ENCODE measurements at regions not wholly inside any gene's neighbourhood (a gene's known extent, or its start where the extent isn't known, plus 50 kb on each side); places are given as distances from the start of the nearest gene placed in this dataset.

GRCh38 chr2:24439971-24440340 is 51.1 kb upstream of the NCOA1 start:
- Histone ChIP-seq H3K27me3 (no peaks in the 10 kb centered on the region), H3K4me3 (no peak overlapping the region), H3K27ac (no peak overlapping the region), H3K9me3 (no peaks in the 10 kb centered on the region), H3K4me1 (peaks cover 20% of the 10 kb centered on the region), H3K36me3 (no peaks in the 10 kb centered on the region)
- WGBS, result 92% methylated on average over 3 of the region's 3 CpGs
- DNase-seq (ENCODE audit: low spot score in 2 of 2), result no peak
- TF ChIP-seq, protein P1, sequence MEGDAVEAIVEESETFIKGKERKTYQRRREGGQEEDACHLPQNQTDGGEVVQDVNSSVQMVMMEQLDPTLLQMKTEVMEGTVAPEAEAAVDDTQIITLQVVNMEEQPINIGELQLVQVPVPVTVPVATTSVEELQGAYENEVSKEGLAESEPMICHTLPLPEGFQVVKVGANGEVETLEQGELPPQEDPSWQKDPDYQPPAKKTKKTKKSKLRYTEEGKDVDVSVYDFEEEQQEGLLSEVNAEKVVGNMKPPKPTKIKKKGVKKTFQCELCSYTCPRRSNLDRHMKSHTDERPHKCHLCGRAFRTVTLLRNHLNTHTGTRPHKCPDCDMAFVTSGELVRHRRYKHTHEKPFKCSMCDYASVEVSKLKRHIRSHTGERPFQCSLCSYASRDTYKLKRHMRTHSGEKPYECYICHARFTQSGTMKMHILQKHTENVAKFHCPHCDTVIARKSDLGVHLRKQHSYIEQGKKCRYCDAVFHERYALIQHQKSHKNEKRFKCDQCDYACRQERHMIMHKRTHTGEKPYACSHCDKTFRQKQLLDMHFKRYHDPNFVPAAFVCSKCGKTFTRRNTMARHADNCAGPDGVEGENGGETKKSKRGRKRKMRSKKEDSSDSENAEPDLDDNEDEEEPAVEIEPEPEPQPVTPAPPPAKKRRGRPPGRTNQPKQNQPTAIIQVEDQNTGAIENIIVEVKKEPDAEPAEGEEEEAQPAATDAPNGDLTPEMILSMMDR (IDR thresholded peaks at IDR 0.05), result no peak
- TF ChIP-seq POLR2A (IDR thresholded peaks at IDR 0.05), result no peak
- TF ChIP-seq EP300 (IDR thresholded peaks at IDR 0.05), result no peak
- no peak for TF ChIP-seq POLR2AphosphoS5 (IDR thresholded peaks at IDR 0.05)

DNA sequence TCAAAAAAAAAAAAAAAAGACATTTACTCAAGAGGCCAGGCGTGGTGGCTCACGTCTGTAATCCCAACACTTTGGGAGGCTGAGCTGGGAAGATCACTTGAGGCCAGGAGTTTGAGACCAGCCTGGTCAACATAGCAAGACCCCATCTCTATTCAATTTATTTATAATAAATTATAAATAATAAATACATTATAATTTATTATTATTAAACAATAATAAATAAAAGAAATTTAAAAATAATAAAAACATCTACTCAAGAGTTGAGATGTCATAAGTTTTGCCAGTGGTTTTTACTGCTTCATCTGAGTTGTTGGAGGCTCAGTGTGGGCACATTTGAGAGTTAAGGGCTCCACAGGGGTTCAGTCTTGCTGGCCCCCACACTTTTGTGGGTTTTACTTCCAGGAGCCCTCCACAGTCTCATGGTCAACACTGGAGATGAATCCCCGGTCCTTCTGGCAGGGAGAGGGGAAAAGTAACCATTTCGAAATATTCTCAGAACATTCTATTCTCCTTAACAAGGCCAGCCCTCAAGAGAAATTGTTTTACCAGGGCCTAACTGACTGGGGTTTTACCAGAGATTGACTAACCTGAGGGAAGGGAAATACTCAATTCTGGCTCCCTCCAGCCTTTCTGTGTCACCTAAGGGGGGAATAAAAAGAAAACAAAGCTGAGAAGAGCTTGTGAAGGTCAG is 51.6 kb upstream of the NCOA1 start:
- Histone ChIP-seq H3K4me3 (no peak overlapping the region), H3K9me3 (no peaks in the 10 kb centered on the region), H3K4me1 (peaks cover 23% of the 10 kb centered on the region), H3K27me3 (no peaks in the 10 kb centered on the region), H3K27ac (no peak overlapping the region), H3K36me3 (no peaks in the 10 kb centered on the region)
- 88% methylated on average over 4 of the region's 4 CpGs for WGBS
- no peak for TF ChIP-seq POLR2A (IDR thresholded peaks at IDR 0.05)
- no peak for TF ChIP-seq EP300 (IDR thresholded peaks at IDR 0.05)
- TF ChIP-seq, protein P1 (IDR thresholded peaks at IDR 0.05), result no peak
- no peak for TF ChIP-seq POLR2AphosphoS5 (IDR thresholded peaks at IDR 0.05)
- no peak for DNase-seq (ENCODE audit: low spot score in 2 of 2)

DNA sequence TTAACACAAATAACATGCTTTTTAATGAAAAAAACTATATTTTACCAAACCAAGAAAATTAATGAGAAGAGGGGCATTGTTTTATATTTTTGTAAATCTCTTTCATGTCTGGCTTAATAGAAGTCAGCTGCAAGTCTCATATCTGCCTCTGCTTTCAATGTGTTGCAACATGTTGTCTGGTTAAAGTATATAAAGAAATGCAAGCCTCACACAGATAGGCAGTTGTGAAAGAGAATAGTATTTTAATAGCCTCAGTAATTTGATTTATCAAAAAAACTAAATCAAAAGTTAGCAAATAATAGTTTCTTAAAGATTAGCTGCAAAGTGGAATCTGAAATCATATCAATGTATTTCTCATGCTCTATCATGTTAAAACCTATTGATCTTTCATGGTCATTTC is 52.9 kb upstream of the NCOA1 start:
- DNase-seq (ENCODE audit: low spot score in 2 of 2), result no peak
- no peak overlapping the region for H3K27ac ChIP-seq
- no peaks in the 10 kb centered on the region for H3K27me3 ChIP-seq
- no peak overlapping the region for H3K4me3 ChIP-seq
- H3K9me3 ChIP-seq, result no peaks in the 10 kb centered on the region
- H3K4me1 ChIP-seq, result peaks cover 24% of the 10 kb centered on the region
- H3K36me3 ChIP-seq, result no peaks in the 10 kb centered on the region
- TF ChIP-seq EP300 (IDR thresholded peaks at IDR 0.05) (no peak), POLR2AphosphoS5 (IDR thresholded peaks at IDR 0.05) (no peak), POLR2A (IDR thresholded peaks at IDR 0.05) (no peak)
- TF ChIP-seq, protein P1 (IDR thresholded peaks at IDR 0.05), result no peak

GRCh38 chr2:24435391-24436316 is 55.4 kb upstream of the NCOA1 start:
- no peaks in the 10 kb centered on the region for H3K36me3 ChIP-seq
- no peaks in the 10 kb centered on the region for H3K27me3 ChIP-seq
- peak overlapping the region; percentile 8 for H3K4me3 ChIP-seq
- H3K9me3 ChIP-seq, result no peaks in the 10 kb centered on the region
- TF ChIP-seq EP300 (IDR thresholded peaks at IDR 0.05) (no peak), POLR2AphosphoS5 (IDR thresholded peaks at IDR 0.05) (no peak), POLR2A (IDR thresholded peaks at IDR 0.05) (no peak)
- TF ChIP-seq, protein P1 (IDR thresholded peaks at IDR 0.05), result no peak
- WGBS, result 42% methylated on average over 13 of the region's 13 CpGs
- peaks cover 26% of the 10 kb centered on the region for H3K4me1 ChIP-seq
- H3K27ac ChIP-seq, result peak overlapping the region; percentile 61
- peak in 1 of 2 donors; percentile 74 for DNase-seq (ENCODE audit: low spot score in 2 of 2)

- H3K27ac ChIP-seq, result peak overlapping the region; percentile 61
- no peaks in the 10 kb centered on the region for H3K27me3 ChIP-seq
- 100% methylated on average over 1 of the region's 1 CpG for WGBS
Observed at GRCh38 chr2:24434541-24434940, 56.5 kb upstream of the NCOA1 start.

More at GRCh38 chr2:24434541-24434940, 56.5 kb upstream of the NCOA1 start:
- H3K4me3 ChIP-seq, result no peak overlapping the region
- H3K9me3 ChIP-seq, result no peaks in the 10 kb centered on the region
- no peaks in the 10 kb centered on the region for H3K36me3 ChIP-seq
- H3K4me1 ChIP-seq, result peaks cover 26% of the 10 kb centered on the region
- TF ChIP-seq, protein P1 (IDR thresholded peaks at IDR 0.05), result no peak
- no peak for TF ChIP-seq POLR2AphosphoS5 (IDR thresholded peaks at IDR 0.05)
- TF ChIP-seq POLR2A (IDR thresholded peaks at IDR 0.05), result no peak
- no peak for TF ChIP-seq EP300 (IDR thresholded peaks at IDR 0.05)
- DNase-seq (ENCODE audit: low spot score in 2 of 2), result no peak
